ENCODE measurements at regions not wholly inside any gene's neighbourhood (a gene's known extent, or its start where the extent isn't known, plus 50 kb on each side); places are given as distances from the start of the nearest gene placed in this dataset.

GRCh38 chr9:126123927-126124326, 202.7 kb upstream of the MVB12B start:
- in situ Hi-C loops (cut with MboI; ENCODE audit: low sequenced_read_pairs), result no loop called here

- in situ Hi-C loops (cut with MboI; ENCODE audit: low sequenced_read_pairs), result no loop called here
These were observed 201.5 kb upstream of the MVB12B start for GRCh38 chr9:126125177-126125576.

GRCh38 chr9:126125577-126125976, 201.1 kb upstream of the MVB12B start:
- in situ Hi-C loops (cut with MboI; ENCODE audit: low sequenced_read_pairs), result no loop called here

- in situ Hi-C loops (cut with MboI; ENCODE audit: low sequenced_read_pairs), result no loop called here
These were observed 200.6 kb upstream of the MVB12B start for GRCh38 chr9:126125992-126126409.

GRCh38 chr9:126126807-126127206, 199.8 kb upstream of the MVB12B start:
- in situ Hi-C loops (cut with MboI; ENCODE audit: low sequenced_read_pairs), result no loop called here

GRCh38 chr9:126127591-126127990, 199.0 kb upstream of the MVB12B start:
- in situ Hi-C loops (cut with MboI; ENCODE audit: low sequenced_read_pairs), result no loop called here

- in situ Hi-C loops (cut with MboI; ENCODE audit: low sequenced_read_pairs), result no loop called here
These were observed 198.0 kb upstream of the MVB12B start for GRCh38 chr9:126128494-126129142.

GRCh38 chr9:126131066-126132010, 195.3 kb upstream of the MVB12B start:
- in situ Hi-C loops (cut with MboI; ENCODE audit: low sequenced_read_pairs), result no loop called here

- in situ Hi-C loops (cut with MboI; ENCODE audit: low sequenced_read_pairs), result no loop called here
These were observed 193.9 kb upstream of the MVB12B start for GRCh38 chr9:126132746-126133145.

- in situ Hi-C loops (cut with MboI; ENCODE audit: low sequenced_read_pairs), result no loop called here
These were observed 182.4 kb upstream of the MVB12B start for GRCh38 chr9:126144196-126144595.

- in situ Hi-C loops (cut with MboI; ENCODE audit: low sequenced_read_pairs), result no loop called here
These were observed 181.8 kb upstream of the MVB12B start for GRCh38 chr9:126144603-126145456.

GRCh38 chr9:126145887-126146253, 180.8 kb upstream of the MVB12B start:
- in situ Hi-C loops (cut with MboI; ENCODE audit: low sequenced_read_pairs), result no loop called here

GRCh38 chr9:126146254-126147145, 180.1 kb upstream of the MVB12B start:
- in situ Hi-C loops (cut with MboI; ENCODE audit: low sequenced_read_pairs), result no loop called here

- in situ Hi-C loops (cut with MboI; ENCODE audit: low sequenced_read_pairs), result no loop called here
These were observed 179.3 kb upstream of the MVB12B start for GRCh38 chr9:126147186-126147935.

GRCh38 chr9:126147936-126148870, 178.4 kb upstream of the MVB12B start:
- in situ Hi-C loops (cut with MboI; ENCODE audit: low sequenced_read_pairs), result no loop called here

- in situ Hi-C loops (cut with MboI; ENCODE audit: low sequenced_read_pairs), result no loop called here
These were observed 177.6 kb upstream of the MVB12B start for GRCh38 chr9:126148994-126149393.

- in situ Hi-C loops (cut with MboI; ENCODE audit: low sequenced_read_pairs), result no loop called here
These were observed 177.0 kb upstream of the MVB12B start for GRCh38 chr9:126149661-126150060.

- in situ Hi-C loops (cut with MboI; ENCODE audit: low sequenced_read_pairs), result no loop called here
These were observed 176.1 kb upstream of the MVB12B start for GRCh38 chr9:126150411-126151030.
